ENCODE measurements at regions not wholly inside any gene's neighbourhood (a gene's known extent, or its start where the extent isn't known, plus 50 kb on each side); places are given as distances from the start of the nearest gene placed in this dataset.

DNA sequence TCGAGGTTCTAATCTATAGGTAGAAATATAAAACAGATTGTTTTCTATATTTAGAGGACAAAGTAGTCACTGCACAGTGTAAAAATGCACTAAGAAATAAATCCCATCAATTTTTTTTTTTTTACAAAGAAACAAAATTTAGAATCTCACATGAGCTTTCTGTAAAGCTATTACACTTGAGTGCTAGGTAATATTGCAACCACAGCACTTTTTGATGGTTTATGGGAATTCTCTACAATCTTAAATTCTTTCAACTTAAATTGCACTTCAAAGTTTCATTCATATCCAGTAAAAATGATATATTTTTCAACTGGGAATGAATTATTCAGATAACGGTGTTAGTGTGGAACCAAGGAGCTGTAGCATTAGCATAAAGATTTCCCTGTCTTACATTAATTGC is 1035.4 kb downstream of the SQOR start:
- FAIRE-seq: no peak

DNA sequence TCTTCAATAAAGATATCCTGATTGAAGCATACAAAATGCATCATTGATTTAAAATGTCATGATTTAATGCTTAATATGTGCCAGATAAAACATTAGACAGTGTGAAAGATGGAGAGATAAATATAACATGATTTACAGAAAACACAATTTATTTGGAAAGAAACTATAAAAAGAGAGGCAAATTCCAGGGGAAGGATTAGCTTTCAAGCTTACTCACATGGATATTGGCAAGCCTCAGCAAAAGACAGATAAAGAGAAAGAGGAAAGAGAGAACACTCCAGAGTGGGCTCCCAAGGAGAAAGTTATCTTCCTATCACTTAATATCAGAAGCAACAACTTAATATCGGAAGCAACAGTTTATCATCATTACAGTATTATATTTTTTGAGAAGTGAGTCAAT is 1036.5 kb downstream of the SQOR start:
- DNase-seq (ENCODE audit: low spot score in 2 of 2) (no peak), FAIRE-seq (no peak)

More for the DNA sequence above, 1035.4 kb downstream of the SQOR start:
- DNase-seq (ENCODE audit: low spot score in 2 of 2): no peak

DNA sequence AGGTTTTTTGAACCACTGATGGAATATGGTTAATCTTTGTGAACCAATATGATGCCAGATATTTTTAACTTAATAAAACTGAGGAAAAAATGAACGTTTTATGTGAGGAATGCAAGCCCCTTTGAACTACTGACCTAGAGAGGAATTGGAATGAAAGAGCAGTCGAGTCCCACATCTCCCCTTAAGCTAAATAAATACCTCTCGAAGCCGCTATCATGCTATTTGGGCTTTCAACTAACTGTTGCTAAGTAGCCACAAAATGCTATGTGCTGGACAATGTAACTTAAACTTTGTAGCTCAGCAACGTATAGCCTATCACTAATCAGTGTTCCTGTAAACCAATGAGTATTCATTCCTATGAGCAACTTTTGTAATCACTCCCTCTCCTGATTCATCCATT is 1037.2 kb downstream of the SQOR start:
- FAIRE-seq (no peak), DNase-seq (ENCODE audit: low spot score in 2 of 2) (no peak)

GRCh38 chr15:46676233-46677206 is 1040.8 kb upstream of the SEMA6D start:
- DNase-seq (ENCODE audit: low spot score in 2 of 2): no peak
- FAIRE-seq: no peak

DNA sequence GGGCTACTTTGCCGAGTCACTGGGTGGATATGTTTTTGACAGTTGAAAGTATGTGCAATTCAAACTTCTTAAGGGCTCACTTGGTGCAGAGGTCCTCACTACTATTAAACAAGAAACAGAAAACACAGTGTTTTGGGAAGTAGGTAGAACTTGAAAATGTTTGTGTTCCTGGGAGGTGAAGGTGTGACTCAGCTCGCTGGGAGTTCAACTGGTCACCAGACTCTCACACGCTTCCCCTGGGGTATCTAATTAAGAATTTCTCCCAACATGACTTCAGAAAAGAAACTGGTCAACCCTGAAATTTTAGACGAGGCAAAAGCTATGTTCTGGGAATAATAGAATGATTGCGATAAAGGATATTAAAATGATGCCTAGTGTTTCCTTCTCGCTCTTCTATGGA is 1039.8 kb upstream of the SEMA6D start:
- DNase-seq (ENCODE audit: low spot score in 2 of 2) (no peak), FAIRE-seq (no peak)

DNA sequence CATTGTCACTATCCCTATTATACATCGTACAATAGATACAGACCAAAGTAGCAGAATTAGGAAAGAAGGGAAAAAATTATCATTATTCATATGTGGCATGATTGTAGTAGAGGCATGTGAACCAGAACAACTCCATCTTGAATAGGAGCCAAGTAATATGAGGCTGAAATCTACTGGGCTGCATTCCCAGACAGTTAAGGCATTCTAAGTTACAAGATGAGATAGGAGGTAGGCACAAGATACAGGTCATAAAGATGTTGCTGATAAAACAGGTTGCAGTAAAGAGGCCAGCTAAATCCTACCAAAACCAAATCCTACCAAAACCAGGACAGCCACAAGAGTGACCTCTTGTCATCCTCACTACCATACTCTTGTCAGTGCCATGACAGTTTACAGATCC is 1035.4 kb upstream of the SEMA6D start:
- FAIRE-seq (no peak), DNase-seq (ENCODE audit: low spot score in 2 of 2) (no peak)

DNA sequence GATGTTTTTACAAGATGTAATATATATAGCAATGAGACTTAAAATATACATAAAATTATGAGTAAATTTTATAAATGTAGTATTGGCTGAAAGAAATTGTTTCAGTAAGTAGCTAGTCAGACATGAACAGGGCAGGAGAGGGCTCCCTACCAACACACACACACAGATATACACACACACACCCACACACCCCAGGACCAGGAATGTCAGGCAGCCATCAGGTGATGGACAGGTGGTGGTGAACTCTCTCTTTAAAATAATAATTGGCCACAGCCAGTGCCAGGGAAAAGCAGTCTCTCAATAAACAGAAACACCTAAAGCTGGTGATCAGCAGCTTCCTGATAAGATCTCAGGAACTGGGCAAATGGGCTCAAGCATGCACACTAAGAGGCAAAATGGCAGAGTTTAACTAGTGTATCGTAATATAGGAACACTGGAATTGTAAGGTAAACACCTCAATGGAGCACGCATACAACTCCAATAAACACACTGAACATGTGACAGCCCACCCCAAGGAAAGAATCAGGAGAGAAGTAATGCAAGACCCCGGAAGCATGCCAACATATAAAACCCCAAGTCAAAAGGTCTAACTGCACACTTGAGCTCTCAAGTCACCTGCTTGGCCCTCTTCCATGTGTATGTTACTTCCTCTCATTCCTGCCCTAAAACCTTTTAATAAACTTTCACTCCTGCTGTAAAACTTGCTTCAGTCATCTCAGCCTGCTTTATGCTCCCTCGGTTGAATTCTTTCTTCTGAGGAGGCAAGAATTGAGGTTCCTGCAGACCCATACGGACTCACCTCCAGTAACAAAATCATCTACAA is 1034.1 kb upstream of the SEMA6D start:
- DNase-seq (ENCODE audit: low spot score in 2 of 2) (no peak), FAIRE-seq (no peak)

DNA sequence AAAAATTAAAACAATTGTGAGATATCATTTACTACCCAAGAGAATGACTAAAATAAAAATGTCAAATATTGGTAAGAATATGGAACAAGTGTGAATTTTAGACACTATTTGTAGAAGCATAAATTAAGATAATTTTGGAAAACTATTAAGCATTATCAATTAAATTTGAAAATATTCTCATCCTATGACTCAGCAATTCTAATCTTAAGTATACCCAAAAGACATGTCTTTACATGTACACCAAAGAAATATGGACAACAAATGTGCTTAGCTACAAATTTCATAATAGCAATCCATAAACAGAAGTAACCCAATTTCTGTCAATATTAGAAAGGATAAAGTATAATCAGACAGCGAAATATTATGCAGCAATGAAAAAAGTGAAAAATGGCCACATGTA is 1032.2 kb upstream of the SEMA6D start:
- DNase-seq (ENCODE audit: low spot score in 2 of 2) (no peak), FAIRE-seq (no peak)

GRCh38 chr15:46685681-46686080 is 1031.6 kb upstream of the SEMA6D start:
- DNase-seq (ENCODE audit: low spot score in 2 of 2) (no peak), FAIRE-seq (no peak)

DNA sequence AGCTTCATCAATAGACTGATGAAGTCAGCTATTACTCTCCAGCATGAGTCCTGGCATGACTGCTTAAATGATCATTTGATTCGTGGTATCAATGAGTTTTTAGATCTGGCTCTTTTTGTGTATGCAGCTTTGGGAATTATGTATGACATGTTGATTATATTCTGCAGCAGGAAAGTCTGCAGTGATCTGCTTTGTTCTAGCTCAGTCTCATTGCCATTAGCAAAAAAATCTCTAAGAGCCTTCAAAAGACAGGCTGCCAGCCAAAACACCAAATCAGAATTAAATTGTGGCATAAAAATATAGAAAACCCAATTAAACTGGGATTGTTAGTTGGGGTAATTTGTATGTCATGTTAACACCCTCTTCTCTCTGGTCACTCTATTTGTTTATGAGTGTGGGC is 1021.0 kb upstream of the SEMA6D start:
- no peak for FAIRE-seq
- DNase-seq (ENCODE audit: low spot score in 2 of 2): no peak

- DNase-seq (ENCODE audit: low spot score in 2 of 2): no peak
- no peak for FAIRE-seq
These were observed 1016.0 kb upstream of the SEMA6D start for GRCh38 chr15:46701346-46701745.

- FAIRE-seq: no peak
- no peak for DNase-seq (ENCODE audit: low spot score in 2 of 2)
These were observed 1015.4 kb upstream of the SEMA6D start for GRCh38 chr15:46701896-46702295.

GRCh38 chr15:46703020-46703861 is 1014.1 kb upstream of the SEMA6D start:
- no peak for FAIRE-seq
- no peak for DNase-seq (ENCODE audit: low spot score in 2 of 2)

DNA sequence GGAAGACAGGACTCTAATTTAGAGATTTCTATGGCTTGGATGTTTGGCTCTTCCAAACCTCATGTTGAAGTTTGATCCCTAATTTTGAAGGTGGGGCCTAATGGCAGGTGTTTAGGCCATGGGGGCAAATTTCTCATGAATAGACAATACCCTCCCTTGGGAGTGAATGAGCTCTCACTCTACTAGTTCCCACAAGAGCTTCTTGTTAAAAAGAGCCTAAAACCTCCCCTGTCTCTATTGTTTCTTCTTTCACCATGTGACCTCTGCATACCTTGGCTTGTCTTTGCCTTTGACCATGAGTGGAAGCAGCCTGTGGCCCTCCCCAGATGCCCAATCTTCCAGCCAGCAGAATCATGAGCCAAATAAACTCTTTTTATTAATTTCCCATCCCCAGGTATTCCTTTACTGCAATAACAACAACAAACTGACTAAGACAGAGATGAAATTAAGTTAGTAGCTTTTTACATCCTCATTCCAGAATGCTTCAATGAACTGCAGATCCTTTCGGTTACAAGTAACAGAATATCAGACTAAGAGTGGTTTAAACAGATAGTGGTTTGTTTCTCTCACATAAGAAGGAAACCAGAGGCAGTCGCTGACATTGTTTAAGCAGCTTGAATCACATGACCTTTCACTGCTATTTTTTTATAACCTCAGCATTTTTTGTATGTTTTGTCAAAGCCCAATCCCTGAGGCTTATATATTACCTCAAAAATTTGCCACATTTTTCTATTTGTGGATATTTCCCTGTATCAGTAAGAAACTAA is 1013.3 kb upstream of the SEMA6D start:
- no peak for FAIRE-seq
- no peak for DNase-seq (ENCODE audit: low spot score in 2 of 2)

DNA sequence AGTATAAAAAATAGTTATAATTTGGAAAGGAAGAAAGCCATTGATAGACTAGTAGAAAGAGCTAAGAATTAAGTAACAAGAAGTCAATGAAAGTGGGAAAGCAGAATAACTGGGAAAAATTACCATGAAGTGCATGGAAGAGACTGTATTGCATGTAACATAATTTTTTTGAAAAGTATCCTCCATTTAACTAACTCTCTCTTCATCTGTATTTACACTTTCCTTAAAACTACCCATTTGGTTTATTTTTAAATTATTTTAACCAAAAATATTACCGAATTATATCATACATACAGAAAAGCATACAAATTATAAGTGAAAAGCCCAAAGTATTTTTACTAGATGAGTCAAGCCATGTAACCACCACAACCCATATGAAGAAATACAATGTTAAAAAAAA is 1009.9 kb upstream of the SEMA6D start:
- no peak for DNase-seq (ENCODE audit: low spot score in 2 of 2)
- FAIRE-seq: no peak

- no peak for DNase-seq (ENCODE audit: low spot score in 2 of 2)
- no peak for FAIRE-seq
These were observed 1009.1 kb upstream of the SEMA6D start for GRCh38 chr15:46708226-46708625.

DNA sequence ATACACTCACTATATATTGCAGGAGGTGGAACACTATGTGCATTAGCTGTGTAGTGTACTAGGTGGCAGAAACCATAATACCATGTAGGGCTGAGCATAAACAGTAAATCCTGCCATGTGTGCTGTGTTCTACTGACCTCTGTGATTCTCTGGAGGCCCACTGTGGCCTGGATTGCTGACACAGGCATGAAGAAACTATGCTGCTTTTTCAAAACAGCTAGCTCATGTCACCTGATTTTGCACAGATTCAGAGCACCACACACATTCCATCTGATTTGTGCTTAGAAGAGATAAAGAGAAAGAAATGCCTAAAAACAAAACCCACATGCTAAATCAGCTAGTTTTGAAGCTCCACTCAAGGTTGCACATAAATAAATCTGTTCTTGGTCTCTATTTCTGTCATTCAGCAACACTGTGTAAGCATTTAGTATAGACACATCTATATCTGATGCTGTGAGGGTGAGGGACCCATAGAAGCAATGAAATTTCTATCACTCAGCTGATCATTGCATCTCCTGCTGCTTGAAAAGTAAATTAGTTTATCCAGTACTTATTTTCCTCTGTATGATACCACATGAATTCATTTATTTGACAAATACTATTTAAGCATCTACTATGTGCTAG is 1007.7 kb upstream of the SEMA6D start:
- DNase-seq (ENCODE audit: low spot score in 2 of 2) (no peak), FAIRE-seq (no peak)

DNA sequence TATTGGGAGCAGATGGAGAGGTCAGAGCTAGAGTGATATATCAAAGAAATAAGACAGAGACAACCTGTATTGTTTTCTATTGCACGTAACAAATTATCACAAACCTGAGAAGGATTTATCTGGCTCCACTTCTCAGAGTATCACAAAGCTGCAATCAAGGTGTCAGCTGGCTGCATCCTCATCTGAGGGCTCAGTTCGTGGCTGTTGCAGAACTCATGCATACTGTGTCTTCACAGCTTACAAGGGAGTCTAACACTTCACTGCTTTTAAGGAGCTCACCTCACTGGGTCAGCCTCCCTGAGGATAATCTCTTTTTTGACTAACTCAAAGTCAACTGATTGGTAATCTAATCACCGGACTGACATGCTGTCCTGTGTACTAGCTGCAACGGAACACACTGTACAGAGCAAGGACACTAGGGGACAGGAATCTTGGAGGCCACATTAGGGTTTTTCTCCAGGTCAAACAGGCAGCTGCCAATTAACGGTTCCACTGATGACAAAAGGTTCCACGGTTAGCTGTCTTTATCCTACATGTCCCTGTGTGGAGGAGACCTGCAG is 1006.8 kb upstream of the SEMA6D start:
- FAIRE-seq: no peak
- no peak for DNase-seq (ENCODE audit: low spot score in 2 of 2)

DNA sequence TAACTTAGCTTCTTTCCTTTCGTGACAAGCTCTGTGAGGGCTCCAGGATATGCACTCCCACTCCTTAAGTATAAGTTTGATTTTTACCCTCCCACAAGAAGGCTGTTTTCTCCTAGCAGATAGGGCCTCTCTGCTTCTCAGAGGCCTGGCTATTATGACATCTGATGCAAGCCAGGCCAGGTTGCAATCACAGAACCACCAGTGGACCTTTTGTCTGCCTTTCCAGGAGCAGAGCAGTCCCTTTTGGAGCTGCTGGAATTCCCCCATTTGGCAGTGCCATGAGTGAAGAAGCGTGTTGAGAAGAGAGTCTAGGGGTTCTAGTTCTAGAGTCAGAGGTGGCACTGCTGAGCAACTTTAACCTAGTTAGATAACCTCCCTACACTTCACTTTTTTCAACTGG is 1004.3 kb upstream of the SEMA6D start:
- DNase-seq (ENCODE audit: low spot score in 2 of 2): no peak
- no peak for FAIRE-seq
